GM12891 (cell line): ENCODE measurements at regions not wholly inside any gene's neighbourhood (a gene's known extent, or its start where the extent isn't known, plus 50 kb on each side); places are given as distances from the start of the nearest gene placed in this dataset.

Source experiments
- DNase-seq: peaks from one replicate; pipeline ENCODE4 v3.0.0; 2011; ENCODE audit warnings: low spot score; ENCODE audit not compliant: insufficient read length
- FAIRE-seq: peaks from 2 replicates; lab custom pipeline; 2011; peaks lifted over from hg19 to GRCh38; lab: Jason Lieb, UNC
- PAX5 ChIP-seq: IDR thresholded peaks from 2 replicates; pipeline ENCODE4 v1.6.1; 2011; ENCODE audit warnings: low read length, moderate library complexity, mild to moderate bottlenecking; ENCODE audit not compliant: insufficient read depth, severe bottlenecking
- POLR2A ChIP-seq: IDR thresholded peaks from 2 replicates; pipeline ENCODE4 v1.6.1; 2011; ENCODE audit warnings: low read depth, low read length, control low read depth
- POLR2AphosphoS5 ChIP-seq: IDR thresholded peaks from 2 replicates; pipeline ENCODE4 v1.6.1; 2011; ENCODE audit warnings: low read depth, low read length, control low read depth
- POU2F2 ChIP-seq: IDR thresholded peaks from 2 replicates; pipeline ENCODE4 v1.6.1; 2011; ENCODE audit warnings: low read depth, mild to moderate bottlenecking, control low read depth, low read length, moderate library complexity
- SPI1 ChIP-seq: IDR thresholded peaks from 2 replicates; pipeline ENCODE4 v1.6.1; 2011; ENCODE audit warnings: low read depth, low read length, control low read depth
- TAF1 ChIP-seq: IDR thresholded peaks from 2 replicates; pipeline ENCODE4 v1.6.1; 2011; ENCODE audit warnings: low read depth, low read length, control low read depth

DNA sequence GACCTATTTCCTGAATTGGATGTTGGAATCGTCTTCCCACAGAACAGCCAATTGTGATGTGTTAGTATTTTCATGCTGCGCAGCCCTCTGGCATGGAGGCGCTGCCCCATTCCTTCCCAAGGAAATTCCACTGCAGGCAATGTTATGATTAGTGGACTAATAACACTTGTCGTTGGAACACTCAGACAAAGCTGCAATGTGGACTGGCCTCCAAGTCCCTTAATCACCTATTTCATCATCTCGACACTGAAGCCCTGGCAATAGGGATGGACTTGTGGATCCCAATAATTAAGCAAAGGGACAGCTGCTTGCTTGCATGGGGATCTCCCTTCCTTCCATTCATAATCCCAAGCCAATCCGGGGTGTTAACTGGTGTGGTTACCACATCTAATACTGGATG is 59.9 kb downstream of the PABIR2 start:
- DNase-seq = no peak
- TF ChIP-seq SPI1 (no peak), TAF1 (no peak), POLR2A (no peak), POLR2AphosphoS5 (no peak), PAX5 (no peak), POU2F2 (no peak)
- no peak for FAIRE-seq

DNA sequence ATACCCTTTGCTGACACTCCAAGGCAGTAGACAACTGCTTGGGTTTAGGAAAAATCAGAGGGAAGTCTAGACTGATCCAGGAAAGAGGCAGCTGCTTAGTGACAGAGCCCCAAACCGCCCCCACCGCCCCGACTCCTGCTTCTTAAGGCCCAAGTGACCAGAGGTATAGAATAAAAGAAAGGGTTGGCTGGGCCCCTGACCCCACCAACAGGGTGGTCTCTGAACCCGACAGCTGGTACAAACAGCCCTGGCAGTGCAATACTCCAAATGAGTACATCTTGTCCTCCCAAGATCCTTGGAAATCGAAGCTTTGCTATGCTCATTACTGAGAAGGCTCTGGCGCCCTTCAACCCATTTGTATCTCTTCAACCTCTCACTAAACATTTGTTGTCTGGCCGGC is 60.6 kb downstream of the PABIR2 start:
- no peak for FAIRE-seq
- no peak for DNase-seq
- TF ChIP-seq POLR2AphosphoS5 = no peak
- no peak for TF ChIP-seq POLR2A
- TF ChIP-seq PAX5 = no peak
- no peak for TF ChIP-seq POU2F2
- TF ChIP-seq TAF1 = no peak
- TF ChIP-seq SPI1 = no peak

DNA sequence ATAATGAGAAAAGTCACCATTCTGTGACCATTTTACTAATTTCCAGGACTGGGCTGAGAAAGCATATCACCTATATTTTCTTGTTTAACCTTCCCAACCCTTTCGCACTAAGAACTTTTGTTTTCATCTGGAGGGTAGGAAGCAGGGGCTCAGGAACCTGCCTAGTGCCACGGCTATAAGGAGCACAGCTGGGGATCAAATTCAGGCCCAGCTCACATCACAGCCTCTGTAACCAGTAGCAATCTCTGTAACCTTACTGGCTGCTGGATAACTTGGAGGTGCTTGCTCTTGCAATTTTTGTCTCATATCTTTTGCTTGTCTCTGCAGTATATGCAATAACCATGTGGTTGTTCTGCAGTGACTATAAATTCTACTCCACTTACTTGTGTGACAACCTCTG is 62.0 kb downstream of the PABIR2 start:
- TF ChIP-seq PAX5 (no peak), SPI1 (no peak), POLR2AphosphoS5 (no peak), POU2F2 (no peak), POLR2A (no peak)
- DNase-seq (no peak), FAIRE-seq (peak; percentile 43)

DNA sequence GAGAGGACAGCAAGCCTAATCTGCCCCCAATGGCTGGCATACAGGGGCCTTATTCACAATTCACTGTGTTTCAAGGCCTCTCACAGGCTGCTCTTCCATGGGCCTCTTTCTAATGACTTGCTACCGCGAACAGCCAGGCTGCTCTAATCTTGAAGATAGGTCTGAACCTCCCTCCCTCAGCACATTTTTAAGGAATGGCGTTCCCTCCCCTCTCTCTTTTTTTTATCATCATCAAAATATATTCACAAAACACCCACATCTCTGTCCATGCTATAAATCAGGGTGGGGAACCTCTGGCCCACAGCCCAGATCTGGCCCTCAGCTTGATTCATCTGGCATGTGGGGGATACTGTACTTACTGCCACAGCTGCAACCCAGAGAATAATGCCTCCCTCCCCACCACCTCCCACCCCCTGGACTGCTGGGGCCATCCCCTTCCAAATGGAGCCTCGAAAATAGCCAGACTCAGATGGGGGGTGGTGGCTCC is 62.5 kb downstream of the PABIR2 start:
- no peak for FAIRE-seq
- TF ChIP-seq SPI1 = no peak
- TF ChIP-seq POLR2AphosphoS5 = no peak
- no peak for TF ChIP-seq TAF1
- no peak for TF ChIP-seq POU2F2
- no peak for TF ChIP-seq POLR2A
- TF ChIP-seq PAX5 = no peak
- no peak for DNase-seq

DNA sequence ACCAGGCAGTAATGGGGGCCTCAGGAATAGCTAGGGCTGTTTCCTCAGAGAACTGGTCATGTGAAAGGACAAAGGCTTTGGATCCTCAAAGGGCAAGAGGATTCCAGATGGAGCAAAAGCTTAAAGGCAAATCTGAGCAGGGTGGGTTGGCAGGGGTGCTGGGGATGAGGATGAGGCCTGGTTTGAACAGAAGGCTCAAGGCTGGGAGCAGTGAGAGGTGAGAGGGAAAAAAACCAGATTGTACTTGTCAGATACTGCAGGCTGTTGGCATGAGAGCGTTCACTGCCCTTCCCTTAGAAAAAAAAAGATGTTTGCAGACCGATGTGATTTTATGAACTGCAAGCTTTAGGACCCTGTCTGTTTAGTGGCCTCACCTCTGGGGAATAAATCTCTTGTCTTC is 63.4 kb downstream of the PABIR2 start:
- DNase-seq (no peak), FAIRE-seq (no peak)
- no peak for TF ChIP-seq POLR2A
- no peak for TF ChIP-seq PAX5
- no peak for TF ChIP-seq SPI1
- TF ChIP-seq POLR2AphosphoS5 = no peak
- TF ChIP-seq POU2F2 = no peak
- no peak for TF ChIP-seq TAF1

DNA sequence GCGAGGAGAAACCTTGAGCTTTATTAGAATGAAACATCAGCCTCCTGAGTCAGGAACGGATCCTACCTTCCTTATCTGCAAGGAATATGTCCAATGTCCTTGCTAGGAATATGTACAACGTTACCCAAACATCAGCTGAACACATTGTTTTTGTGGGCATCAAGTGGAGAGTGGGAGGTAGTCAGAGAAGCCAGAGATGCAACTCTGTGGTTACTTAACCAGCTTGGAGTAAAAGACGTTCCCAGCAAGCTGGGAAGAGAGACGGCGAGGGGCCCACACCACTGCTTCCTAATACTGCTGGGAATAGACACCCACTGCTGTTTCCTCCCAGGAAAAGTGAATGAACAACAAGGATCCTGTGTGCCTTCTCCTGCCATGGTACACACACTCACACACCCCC is 64.3 kb downstream of the PABIR2 start:
- FAIRE-seq (no peak), DNase-seq (no peak)
- no peak for TF ChIP-seq POLR2AphosphoS5
- no peak for TF ChIP-seq SPI1
- no peak for TF ChIP-seq POU2F2
- no peak for TF ChIP-seq TAF1
- TF ChIP-seq POLR2A = no peak
- TF ChIP-seq PAX5 = no peak

DNA sequence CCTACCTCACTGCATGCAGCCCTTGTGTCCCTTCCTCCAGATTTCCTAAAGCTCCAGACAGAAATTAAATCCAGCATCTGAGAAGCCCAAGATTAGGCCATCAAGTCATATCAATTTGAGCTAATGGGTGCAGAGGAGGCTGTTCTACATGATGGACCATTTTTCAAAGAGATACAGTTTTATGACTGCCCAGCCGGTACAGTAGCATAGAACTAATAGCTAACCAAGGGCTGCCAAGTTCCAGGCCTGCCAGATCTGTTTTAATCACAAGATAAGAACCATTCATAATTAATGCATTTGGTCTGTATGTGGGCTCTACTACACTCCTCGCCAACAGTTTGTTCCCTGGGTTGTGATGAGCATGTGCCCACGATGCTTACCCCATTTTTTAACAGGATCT is 64.9 kb downstream of the PABIR2 start:
- no peak for TF ChIP-seq PAX5
- no peak for TF ChIP-seq TAF1
- TF ChIP-seq POLR2AphosphoS5 = no peak
- TF ChIP-seq POLR2A = no peak
- TF ChIP-seq POU2F2 = no peak
- TF ChIP-seq SPI1 = no peak
- FAIRE-seq (no peak), DNase-seq (no peak)

DNA sequence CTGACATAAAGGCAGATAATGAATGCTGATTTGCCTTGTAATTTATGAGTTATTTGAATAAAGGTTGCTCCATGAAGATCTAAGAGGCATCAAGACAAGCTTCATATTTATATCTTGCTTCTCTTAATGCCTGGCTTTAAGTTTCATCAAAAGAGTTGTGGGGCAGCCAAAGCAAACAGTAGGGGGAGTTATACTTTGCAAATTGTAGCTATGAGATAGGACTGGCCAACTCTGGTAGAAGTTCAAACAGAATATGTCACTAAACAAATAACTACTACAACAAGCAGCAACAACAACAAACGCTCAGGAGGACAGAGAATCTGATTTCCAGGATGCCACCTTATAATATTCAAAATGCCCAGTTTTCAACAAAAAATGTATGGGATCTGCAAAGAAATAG is 69.1 kb upstream of the PLAC1 start:
- no peak for FAIRE-seq
- DNase-seq = no peak
- TF ChIP-seq POU2F2 (no peak), SPI1 (no peak), PAX5 (no peak), POLR2AphosphoS5 (no peak), TAF1 (no peak), POLR2A (no peak)

DNA sequence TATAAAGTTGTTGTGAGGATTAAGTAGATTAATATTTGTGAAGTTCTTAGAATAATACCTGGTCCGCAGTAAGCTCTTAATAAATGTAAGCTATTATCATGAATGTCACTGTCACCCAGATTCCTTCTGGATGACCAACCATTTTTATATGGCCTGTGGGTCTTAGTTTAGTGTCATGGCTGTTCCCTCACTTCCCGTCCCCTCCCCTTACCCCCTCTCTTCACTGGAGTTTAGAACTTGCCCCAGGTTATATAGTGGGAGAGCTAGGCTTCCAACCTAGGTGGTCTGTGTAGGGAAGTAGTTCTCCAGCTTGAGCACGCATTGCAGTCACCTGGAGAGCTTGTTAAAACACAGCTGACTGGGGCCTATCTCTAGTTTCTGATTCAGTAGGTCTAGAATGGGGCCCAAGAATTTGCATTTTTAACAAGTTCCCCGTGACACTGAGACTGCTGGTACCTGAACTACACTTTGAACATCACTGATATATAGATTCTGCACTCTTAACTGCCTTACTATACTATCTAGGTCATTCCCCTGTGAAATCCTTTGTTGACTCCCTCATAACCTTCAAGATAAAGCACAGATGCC is 66.9 kb upstream of the PLAC1 start:
- DNase-seq = no peak
- no peak for FAIRE-seq
- TF ChIP-seq SPI1 (no peak), POLR2AphosphoS5 (no peak), TAF1 (no peak)
